Chondrocyte (in vitro differentiated cells): ENCODE measurements at regions not wholly inside any gene's neighbourhood (a gene's known extent, or its start where the extent isn't known, plus 50 kb on each side); places are given as distances from the start of the nearest gene placed in this dataset.
"Not testable (repeated sequence)": the region's sequence is repeated elsewhere in the genome, so short reads cannot be mapped to it uniquely, and the experiment has no call there.

ENCODE experiments used
- DNase-seq: peaks from one replicate; pipeline ENCODE4 v3.0.0; 2021; ENCODE audit warnings: mixed read lengths, low spot score
- H3K27ac Mint-ChIP-seq: one replicate; pipeline ENCODE4 v1.8.0; 2021; ENCODE audit warnings: mild to moderate bottlenecking, moderate library complexity, mixed read lengths; ENCODE audit not compliant: unreplicated experiment
- H3K27me3 Mint-ChIP-seq: 2 replicates; pipeline ENCODE4 v1.8.0; 2021; ENCODE audit warnings: low read depth, mixed read lengths
- H3K36me3 Mint-ChIP-seq: 2 replicates; pipeline ENCODE4 v1.8.0; 2021; ENCODE audit warnings: low read depth, mixed read lengths
- H3K4me1 Mint-ChIP-seq: 2 replicates; pipeline ENCODE4 v1.8.0; 2021; ENCODE audit warnings: low read depth, mild to moderate bottlenecking, mixed read lengths
- H3K4me3 Mint-ChIP-seq: one replicate; pipeline ENCODE4 v1.8.0; 2021; ENCODE audit warnings: mild to moderate bottlenecking, moderate library complexity, mixed read lengths; ENCODE audit not compliant: unreplicated experiment
- H3K9me3 Mint-ChIP-seq: 2 replicates; pipeline ENCODE4 v1.8.0; 2021; ENCODE audit warnings: low read depth, mixed read lengths
- CTCF ChIP-seq: fragments of 200-600 bp; sonication (generic); IDR thresholded peaks from 2 replicates; pipeline ENCODE4 v1.5.0; 2021; ENCODE audit warnings: antibody characterized with exemption, mild to moderate bottlenecking, moderate library complexity

DNA sequence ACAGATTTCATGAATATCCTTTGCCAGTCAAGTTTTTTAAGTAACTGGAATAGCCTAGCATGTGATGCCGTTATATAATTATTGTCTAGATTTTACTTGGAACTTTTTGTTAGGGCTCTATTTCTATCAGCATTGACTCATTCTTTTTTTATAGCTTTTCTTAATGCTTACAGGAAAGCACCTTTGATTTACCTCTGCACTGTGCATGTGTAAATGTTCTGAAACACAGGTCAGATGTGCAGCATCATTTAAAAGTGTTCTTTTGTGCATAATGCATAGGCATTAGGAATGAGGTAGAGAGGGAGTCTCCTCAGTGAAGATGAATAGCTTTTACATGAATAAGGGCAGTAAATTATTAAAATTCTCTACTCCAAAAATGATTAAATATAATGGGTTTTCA lies 669.3 kb upstream of the MBL2 start:
- no peak overlapping the region for H3K4me3 Mint-ChIP-seq
- H3K36me3 Mint-ChIP-seq: no peaks in the 10 kb centered on the region
- peaks cover 4% of the 10 kb centered on the region for H3K27me3 Mint-ChIP-seq
- no peak for DNase-seq
- no peaks in the 10 kb centered on the region for H3K9me3 Mint-ChIP-seq
- no peaks in the 10 kb centered on the region for H3K4me1 Mint-ChIP-seq
- no peak overlapping the region for H3K27ac Mint-ChIP-seq
- no peak for TF ChIP-seq CTCF

DNA sequence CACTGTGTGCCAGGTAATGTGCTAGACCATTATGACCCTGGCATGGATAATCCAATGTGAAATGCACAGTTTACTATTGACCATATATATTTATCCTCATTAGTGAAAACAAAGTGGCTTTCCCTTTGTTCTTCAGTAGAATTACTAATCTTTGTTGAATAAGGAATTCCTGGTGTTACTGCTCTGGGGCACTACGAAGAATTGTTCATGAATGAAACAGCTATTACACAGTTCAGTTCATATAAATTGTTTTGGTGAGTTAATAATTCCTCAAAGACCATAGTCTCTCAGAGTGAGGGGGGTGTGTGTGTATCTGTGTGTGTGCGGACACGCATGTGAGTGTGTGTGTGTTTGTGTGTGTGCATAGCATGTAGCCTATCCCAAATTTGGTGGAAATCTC lies 668.0 kb upstream of the MBL2 start:
- Mint-ChIP-seq H3K27me3 (peaks cover 4% of the 10 kb centered on the region), H3K9me3 (no peaks in the 10 kb centered on the region), H3K4me3 (no peak overlapping the region), H3K4me1 (no peaks in the 10 kb centered on the region), H3K36me3 (no peaks in the 10 kb centered on the region), H3K27ac (no peak overlapping the region)
- TF ChIP-seq CTCF: no peak
- DNase-seq: no peak

DNA sequence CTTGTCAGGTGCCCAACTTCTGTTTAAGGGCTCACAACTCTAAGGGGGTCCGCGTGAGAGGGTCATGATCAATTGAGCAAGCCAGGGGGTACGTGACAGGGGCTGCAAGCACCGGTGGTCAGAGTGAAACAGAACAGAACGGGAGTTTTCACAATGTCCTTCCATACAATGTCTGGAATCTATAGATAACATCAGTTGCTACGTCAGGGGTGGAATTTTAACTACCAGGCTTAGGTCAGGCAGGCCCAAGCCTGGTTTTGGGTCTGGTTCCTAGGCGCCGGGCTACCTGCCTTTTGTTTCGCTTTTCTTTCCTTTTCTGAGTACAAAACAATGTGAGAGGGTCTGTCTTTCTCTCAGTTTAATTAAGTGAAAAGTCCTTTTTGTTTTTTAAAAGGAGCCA lies 666.5 kb upstream of the MBL2 start:
- not testable (repeated sequence) for DNase-seq, H3K4me3 Mint-ChIP-seq, H3K36me3 Mint-ChIP-seq, H3K4me1 Mint-ChIP-seq, H3K27ac Mint-ChIP-seq, H3K27me3 Mint-ChIP-seq, H3K9me3 Mint-ChIP-seq

DNA sequence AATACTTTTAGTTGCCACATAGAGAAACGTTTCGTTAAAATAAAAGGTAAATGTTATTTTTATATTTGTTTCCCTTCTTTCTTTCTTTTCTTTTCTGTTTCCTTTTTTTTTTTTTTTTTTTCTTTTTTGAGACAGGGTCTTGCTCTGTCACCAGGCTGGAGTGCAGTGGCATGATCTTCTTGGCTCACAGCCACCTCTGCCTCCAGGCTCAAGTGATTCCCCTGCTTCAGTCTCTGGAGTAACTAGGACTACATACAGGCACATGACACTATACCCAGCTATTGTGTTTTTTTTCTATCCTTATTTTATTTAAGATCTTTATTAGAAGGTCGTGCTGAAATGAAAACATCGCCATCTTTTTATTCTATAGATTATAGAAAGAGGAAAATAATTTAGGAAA lies 661.8 kb upstream of the MBL2 start:
- Mint-ChIP-seq H3K9me3 (no peaks in the 10 kb centered on the region), H3K27ac (no peak overlapping the region), H3K4me3 (no peak overlapping the region), H3K36me3 (no peaks in the 10 kb centered on the region), H3K4me1 (no peaks in the 10 kb centered on the region), H3K27me3 (peaks cover 9% of the 10 kb centered on the region)
- DNase-seq: no peak
- no peak for TF ChIP-seq CTCF

DNA sequence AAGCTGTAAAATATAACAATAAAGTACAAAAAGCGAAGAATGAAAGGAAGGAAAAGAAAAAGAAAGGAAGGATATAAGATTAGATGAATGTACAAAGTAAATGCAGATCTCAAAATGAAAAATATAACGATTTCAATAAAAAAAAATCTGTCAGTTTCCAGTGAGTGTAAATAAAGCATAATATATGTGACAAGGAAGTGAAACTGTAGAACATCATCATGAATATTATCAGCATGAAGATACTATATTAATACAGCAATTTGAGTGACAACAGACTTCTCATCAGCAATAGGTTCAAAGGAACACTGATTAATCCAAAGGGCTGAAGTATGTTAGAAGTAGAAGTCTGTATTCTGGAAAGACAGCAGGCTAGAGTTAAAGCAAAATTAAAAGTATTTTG lies 659.5 kb upstream of the MBL2 start:
- H3K4me1 Mint-ChIP-seq: no peaks in the 10 kb centered on the region
- no peaks in the 10 kb centered on the region for H3K36me3 Mint-ChIP-seq
- H3K27me3 Mint-ChIP-seq: peaks cover 9% of the 10 kb centered on the region
- no peaks in the 10 kb centered on the region for H3K9me3 Mint-ChIP-seq
- no peak for DNase-seq
- H3K4me3 Mint-ChIP-seq: no peak overlapping the region
- TF ChIP-seq CTCF: no peak
- H3K27ac Mint-ChIP-seq: no peak overlapping the region

GRCh38 chr10:53430974-53431373 lies 658.4 kb upstream of the MBL2 start:
- no peak for TF ChIP-seq CTCF
- peaks cover 11% of the 10 kb centered on the region for H3K27me3 Mint-ChIP-seq
- no peaks in the 10 kb centered on the region for H3K36me3 Mint-ChIP-seq
- no peak overlapping the region for H3K27ac Mint-ChIP-seq
- H3K9me3 Mint-ChIP-seq: no peaks in the 10 kb centered on the region
- no peaks in the 10 kb centered on the region for H3K4me1 Mint-ChIP-seq
- H3K4me3 Mint-ChIP-seq: no peak overlapping the region
- DNase-seq: no peak
